IMR-90 (cell line): ENCODE measurements at regions not wholly inside any gene's neighbourhood (a gene's known extent, or its start where the extent isn't known, plus 50 kb on each side); places are given as distances from the start of the nearest gene placed in this dataset.

Experiments used
- ATAC-seq: fragments of 200-7000 bp; cut with Tn5 transposase; 2 replicates; pipeline ENCODE4 v1.9.1; 2020; ENCODE audit warnings: low read depth, mild to moderate bottlenecking, moderate library complexity
- BruUV-seq: library from RNA; stranded (reverse); fragments of 400-500 nt; replicated peaks from 2 replicates; lab custom pipeline; 2021; lab: Mats Ljungman, UMichigan
- CTCF ChIA-PET: fragments of 300-600 bp; formaldehyde crosslinking; extraction: SDS; loops from one replicate; lab custom pipeline; 2021; ENCODE audit warnings: antibody characterized with exemption; lab: Yijun Ruan, JAX
- POLR2A ChIA-PET: fragments of 300-600 bp; sonication (Branson Sonifier 250); formaldehyde crosslinking; loops from one replicate; lab custom pipeline; 2022; ENCODE audit warnings: antibody characterized with exemption; ENCODE audit not compliant: unreplicated experiment; lab: Charles Lee
- DNase-seq: peaks from one replicate; pipeline ENCODE4 v3.0.0; 2013
- H2AFZ ChIP-seq: replicated peaks from 2 replicates; pipeline ENCODE3; 2013; ENCODE audit warnings: low read length, mild to moderate bottlenecking; ENCODE audit not compliant: poor library complexity
- H2AK5ac ChIP-seq: 2 replicates; pipeline ENCODE4 v1.6.1; 2013; ENCODE audit warnings: low read depth, low read length, inconsistent platforms
- H2AK9ac ChIP-seq: replicated peaks from 2 replicates; pipeline ENCODE3; 2013; ENCODE audit warnings: mild to moderate bottlenecking, low read depth, low read length, moderate library complexity; ENCODE audit not compliant: poor library complexity
- H2BK120ac ChIP-seq: 2 replicates; pipeline ENCODE4 v1.6.1; 2013; ENCODE audit warnings: low read depth, low read length, inconsistent platforms
- H2BK15ac ChIP-seq: 3 replicates; pipeline ENCODE4 v1.6.1; 2013; ENCODE audit warnings: low read depth, low read length, inconsistent platforms
- H2BK20ac ChIP-seq: 2 replicates; pipeline ENCODE4 v1.6.1; 2013; ENCODE audit warnings: low read depth, mild to moderate bottlenecking, inconsistent platforms, low read length, moderate library complexity
- H2BK5ac ChIP-seq: 2 replicates; pipeline ENCODE4 v1.6.1; 2013; ENCODE audit warnings: mild to moderate bottlenecking, low read depth, low read length, inconsistent platforms; ENCODE audit not compliant: poor library complexity, severe bottlenecking
- H3K14ac ChIP-seq: replicated peaks from 2 replicates; pipeline ENCODE4 v1.6.1; 2013; ENCODE audit warnings: low read depth, low read length, inconsistent platforms
- H3K18ac ChIP-seq: 2 replicates; pipeline ENCODE4 v1.6.1; 2013; ENCODE audit warnings: low read depth, low read length, control low read depth
- H3K23ac ChIP-seq: 2 replicates; pipeline ENCODE4 v1.6.1; 2013; ENCODE audit warnings: low read depth, low read length, inconsistent platforms
- H3K27ac ChIP-seq: 2 replicates; pipeline ENCODE4 v1.5.1; 2013; ENCODE audit warnings: mild to moderate bottlenecking, control low read depth, low read length; ENCODE audit not compliant: insufficient read depth
- H3K27me3 ChIP-seq: 2 replicates; pipeline ENCODE4 v1.6.1; 2013; ENCODE audit warnings: low read length; ENCODE audit not compliant: control insufficient read depth, insufficient read depth
- H3K36me3 ChIP-seq: 2 replicates; pipeline ENCODE4 v1.6.1; 2013; ENCODE audit warnings: low read length, mixed read lengths; ENCODE audit not compliant: control insufficient read depth, insufficient read depth
- H3K4ac ChIP-seq: 2 replicates; pipeline ENCODE4 v1.6.1; 2013; ENCODE audit warnings: low read depth, low read length, inconsistent platforms
- H3K4me1 ChIP-seq: 2 replicates; pipeline ENCODE4 v1.6.1; 2013; ENCODE audit warnings: low read length, mixed read lengths; ENCODE audit not compliant: control insufficient read depth, insufficient read depth
- H3K4me2 ChIP-seq: 2 replicates; pipeline ENCODE4 v1.6.1; 2013; ENCODE audit warnings: low read depth, mild to moderate bottlenecking, control low read depth, low read length, moderate library complexity
- H3K4me3 ChIP-seq: 2 replicates; pipeline ENCODE4 v1.5.1; 2013; ENCODE audit warnings: low read depth, mild to moderate bottlenecking, control low read depth, low read length, moderate library complexity; ENCODE audit not compliant: insufficient read depth
- H3K56ac ChIP-seq: 2 replicates; pipeline ENCODE4 v1.6.1; 2013; ENCODE audit warnings: low read length, inconsistent platforms; ENCODE audit not compliant: insufficient read depth; ENCODE audit errors: extremely low read depth
- H3K79me1 ChIP-seq, 2 experiments: 2 replicates each; pipeline ENCODE4 v1.6.1; 2013; ENCODE audit warnings: low read length in 2 of 2, inconsistent platforms in 1 of 2, low read depth in 1 of 2
- H3K9ac ChIP-seq: 2 replicates; pipeline ENCODE4 v1.6.1; 2013; ENCODE audit warnings: low read depth, low read length, control low read depth
- H3K9me1 ChIP-seq: 2 replicates; pipeline ENCODE4 v1.6.1; 2013; ENCODE audit warnings: low read length, inconsistent platforms; ENCODE audit not compliant: insufficient read depth
- H3K9me3 ChIP-seq: 2 replicates; pipeline ENCODE4 v1.6.1; 2013; ENCODE audit warnings: low read length; ENCODE audit not compliant: control insufficient read depth, insufficient read depth
- H4K20me1 ChIP-seq: 2 replicates; pipeline ENCODE4 v1.6.1; 2013; ENCODE audit warnings: low read length, inconsistent platforms; ENCODE audit not compliant: insufficient read depth
- H4K5ac ChIP-seq: 2 replicates; pipeline ENCODE4 v1.6.1; 2013; ENCODE audit warnings: mild to moderate bottlenecking, low read depth, low read length, control low read depth
- H4K8ac ChIP-seq, 2 experiments: 2 replicates each; pipeline ENCODE4 v1.6.1; 2013; ENCODE audit warnings: low read depth in 2 of 2, low read length in 2 of 2, control low read depth in 1 of 2, inconsistent platforms in 1 of 2
- H4K91ac ChIP-seq: 2 replicates; pipeline ENCODE4 v1.6.1; 2013; ENCODE audit warnings: low read depth, low read length, inconsistent platforms; ENCODE audit not compliant: insufficient read depth
- BHLHE40 ChIP-seq: fragments of 150-350 bp; IDR thresholded peaks from 2 replicates; pipeline ENCODE4 v1.6.1; 2016; ENCODE audit warnings: mild to moderate bottlenecking, low read depth, low read length
- CEBPB ChIP-seq: IDR thresholded peaks from 2 replicates; pipeline ENCODE4 v1.6.1; 2012; ENCODE audit warnings: low read depth, low read length, improper control_type of control experiment
- CHD1 ChIP-seq: IDR thresholded peaks from 2 replicates; pipeline ENCODE4 v1.6.1; 2012; ENCODE audit warnings: low read depth, low read length, improper control_type of control experiment
- CTCF ChIP-seq: conservative IDR thresholded peaks from 2 replicates; pipeline ENCODE4 v1.5.1; 2012; ENCODE audit warnings: mild to moderate bottlenecking, low read depth, low read length, improper control_type of control experiment
- ELK1 ChIP-seq: fragments of 150-350 bp; IDR thresholded peaks from 2 replicates; pipeline ENCODE4 v1.6.1; 2016; ENCODE audit warnings: low read depth, mild to moderate bottlenecking, low read length, moderate library complexity, borderline replicate concordance
- FOS ChIP-seq: fragments of 150-350 bp; IDR thresholded peaks from 2 replicates; pipeline ENCODE4 v1.6.1; 2016; ENCODE audit warnings: low read depth, low read length
- MAFK ChIP-seq: IDR thresholded peaks from 2 replicates; pipeline ENCODE4 v1.6.1; 2012; ENCODE audit warnings: low read depth, low read length, improper control_type of control experiment
- MAZ ChIP-seq: IDR thresholded peaks from 2 replicates; pipeline ENCODE4 v1.6.1; 2012; ENCODE audit warnings: low read depth, mild to moderate bottlenecking, low read length, improper control_type of control experiment, moderate library complexity, borderline replicate concordance
- MXI1 ChIP-seq: IDR thresholded peaks from 2 replicates; pipeline ENCODE4 v1.6.1; 2012; ENCODE audit warnings: low read depth, mild to moderate bottlenecking, low read length, moderate library complexity, borderline replicate concordance
- NFE2L2 ChIP-seq: fragments of 150-350 bp; IDR thresholded peaks from 2 replicates; pipeline ENCODE4 v1.6.1; 2016; ENCODE audit warnings: low read depth, mild to moderate bottlenecking, low read length
- POLR2A ChIP-seq: IDR thresholded peaks from 2 replicates; pipeline ENCODE4 v1.6.1; 2012; ENCODE audit warnings: mild to moderate bottlenecking, low read depth, low read length
- RCOR1 ChIP-seq: IDR thresholded peaks from 2 replicates; pipeline ENCODE4 v1.6.1; 2012; ENCODE audit warnings: mild to moderate bottlenecking, low read length, improper control_type of control experiment; ENCODE audit not compliant: insufficient replicate concordance
- RFX5 ChIP-seq: IDR thresholded peaks from 2 replicates; pipeline ENCODE4 v1.8.0; 2012; ENCODE audit warnings: low read depth, mild to moderate bottlenecking, low read length, moderate library complexity
- SMC3 ChIP-seq: fragments of 150-350 bp; IDR thresholded peaks from 2 replicates; pipeline ENCODE4 v1.6.1; 2016; ENCODE audit warnings: low read depth, mild to moderate bottlenecking, antibody characterized with exemption, low read length, moderate library complexity
- USF2 ChIP-seq: fragments of 150-350 bp; IDR thresholded peaks from 2 replicates; pipeline ENCODE4 v1.6.1; 2017; ENCODE audit warnings: mild to moderate bottlenecking, antibody characterized with exemption, low read length, low read depth
- WGBS, 2 experiments: methylation state at CpG; one replicate each; pipeline versions ENCODE4 v1.1.5 to v1.1.7; 2013; ENCODE audit warnings: missing lambda C conversion rate in 2 of 2; ENCODE audit not compliant: insufficient read length in 1 of 2; ENCODE audit errors: extremely low coverage in 2 of 2; 5-methylcytosine and 5-hydroxymethylcytosine counted together
- dilution Hi-C: fragments of 300-500 bp; cut with HindIII; formaldehyde crosslinking; loops from one replicate; pipeline ENCODE4 v1.14.3; 2018; ENCODE audit warnings: low sequenced_read_pairs; ENCODE audit not compliant: unreplicated experiment
- in situ Hi-C: fragments of 300-500 bp; cut with MboI; formaldehyde crosslinking; loops from 3 replicates; pipeline ENCODE4 v1.14.3; 2019; ENCODE audit warnings: low sequenced_read_pairs, inconsistent platforms, mixed read lengths
- intact Hi-C: fragments of 100-400 bp; cut with micrococcal nuclease; formaldehyde crosslinking; loops from 2 replicates; pipeline ENCODE4 v1.10.0; 2022

DNA sequence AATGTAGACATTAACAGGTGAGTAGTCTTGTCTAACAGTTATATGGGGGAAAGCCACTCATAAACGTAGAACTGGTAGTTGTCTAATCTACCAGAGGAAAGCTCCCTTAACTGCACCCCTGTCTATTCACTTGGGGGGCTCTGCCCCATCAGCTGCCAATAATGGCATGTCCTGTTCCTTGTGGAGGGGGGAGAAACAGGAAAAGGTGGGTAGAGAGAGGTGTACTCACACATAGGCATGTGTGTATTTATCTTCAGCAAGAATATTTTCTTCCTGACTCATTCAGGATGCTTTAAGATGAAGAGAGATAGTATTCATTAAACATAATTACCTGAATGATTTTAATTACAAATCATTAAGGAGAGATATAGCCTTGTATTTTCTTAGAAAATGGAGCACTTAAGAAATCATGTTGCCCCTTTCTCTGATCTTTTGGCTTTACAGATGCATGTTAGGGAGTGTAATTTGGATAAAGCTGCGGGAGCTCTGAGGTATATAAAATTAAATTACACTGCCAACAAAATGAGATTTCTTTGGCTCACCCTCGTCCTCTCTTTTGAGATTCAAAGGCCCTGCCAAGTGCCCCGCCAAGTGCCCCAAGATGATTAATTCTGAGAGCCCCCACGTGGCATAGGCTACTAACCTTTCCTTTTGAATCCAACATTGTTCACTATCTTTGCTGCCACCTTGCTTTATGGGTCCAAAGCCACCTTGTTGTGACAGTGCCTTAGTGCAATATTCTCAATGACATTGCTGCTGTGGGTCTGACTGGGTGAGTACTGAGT lies 286.3 kb upstream of the LYPLAL1 start:
- dilution Hi-C loops (no loop called here), intact Hi-C loops (no loop called here), in situ Hi-C loops (no loop called here)
- ATAC-seq: no peak
- Histone ChIP-seq H3K4ac (0 out of 2 replicates have a peak overlapping the region, but pooled peaks have one; percentile 9), H2BK15ac (peak overlapping the region; percentile 56; the same call in 2 of the 3 replicates), H3K27me3 (no peaks in the 10 kb centered on the region), H3K9me3 (no peaks in the 10 kb centered on the region), H3K4me3 (no peak overlapping the region), H4K5ac (no peak overlapping the region), H3K23ac (no peak overlapping the region), H3K56ac (no peak overlapping the region), H4K20me1 (no peaks in the 10 kb centered on the region), H2AK9ac (no peak overlapping the region), H2BK20ac (peak overlapping the region; percentile 25; the same call in 1 of the 2 replicates), H2BK5ac (no peak overlapping the region), H3K4me2 (no peak overlapping the region), H2AK5ac (0 out of 2 replicates have a peak overlapping the region, but pooled peaks have one; percentile 27), H3K79me1 (no peaks in the 10 kb centered on the region), H3K14ac (peak overlapping the region; percentile 73; the same call in 1 of the 2 replicates), H3K27ac (no peak overlapping the region), H2BK120ac (peak overlapping the region; percentile 57), H3K36me3 (no peaks in the 10 kb centered on the region), H2AFZ (no peak overlapping the region), H4K91ac (no peak overlapping the region), H3K9ac (no peak overlapping the region), H3K9me1 (no peaks in the 10 kb centered on the region), H3K18ac (no peak overlapping the region), H3K4me1 (no peaks in the 10 kb centered on the region), H4K8ac (no peak overlapping the region)
- ChIA-PET CTCF (no interaction called here), POLR2A (no interaction called here)
- no peak for DNase-seq
- 100% methylated on average over 2 of the region's 5 CpGs; no CpG with 5 or more reads in 1 of the 2 experiments for WGBS, 2 experiments
- BruUV-seq: no TSS peak
- TF ChIP-seq RCOR1: no peak
- TF ChIP-seq CHD1: no peak
- TF ChIP-seq CTCF: no peak
- TF ChIP-seq ELK1: no peak
- TF ChIP-seq MXI1: no peak
- TF ChIP-seq FOS: no peak
- no peak for TF ChIP-seq BHLHE40
- TF ChIP-seq SMC3: no peak
- TF ChIP-seq NFE2L2: no peak
- no peak for TF ChIP-seq USF2
- TF ChIP-seq MAFK: no peak
- TF ChIP-seq POLR2A: no peak
- no peak for TF ChIP-seq MAZ
- TF ChIP-seq CEBPB: no peak
- no peak for TF ChIP-seq RFX5
